ENCODE measurements at regions not wholly inside any gene's neighbourhood (a gene's known extent, or its start where the extent isn't known, plus 50 kb on each side); places are given as distances from the start of the nearest gene placed in this dataset.
"Not testable (repeated sequence)": the region's sequence is repeated elsewhere in the genome, so short reads cannot be mapped to it uniquely, and the experiment has no call there.

GRCh38 chr10:43928425-43928968 lies 279.8 kb upstream of the ZNF32 start:
- no peaks in the 10 kb centered on the region for H3K36me3 ChIP-seq (ENCODE audit: control insufficient read depth, insufficient read depth, low read length)
- H3K27me3 ChIP-seq (ENCODE audit: control insufficient read depth, insufficient read depth, low read length): no peaks in the 10 kb centered on the region
- H3K9ac ChIP-seq (ENCODE audit: low read depth, low read length): no peak overlapping the region
- H3K4me3 ChIP-seq (ENCODE audit: low read depth, low read length): no peak overlapping the region
- no peaks in the 10 kb centered on the region for H3K4me1 ChIP-seq (ENCODE audit: control insufficient read depth, insufficient read depth, low read length)
- no peaks in the 10 kb centered on the region for H3K9me3 ChIP-seq (ENCODE audit: control insufficient read depth, insufficient read depth, low read length)

GRCh38 chr10:43926875-43927406 lies 278.3 kb upstream of the ZNF32 start:
- H3K9me3 ChIP-seq (ENCODE audit: control insufficient read depth, insufficient read depth, low read length): no peaks in the 10 kb centered on the region
- no peaks in the 10 kb centered on the region for H3K27me3 ChIP-seq (ENCODE audit: control insufficient read depth, insufficient read depth, low read length)
- no peak overlapping the region for H3K4me3 ChIP-seq (ENCODE audit: low read depth, low read length)
- H3K36me3 ChIP-seq (ENCODE audit: control insufficient read depth, insufficient read depth, low read length): no peaks in the 10 kb centered on the region
- no peak overlapping the region for H3K9ac ChIP-seq (ENCODE audit: low read depth, low read length)
- H3K4me1 ChIP-seq (ENCODE audit: control insufficient read depth, insufficient read depth, low read length): no peaks in the 10 kb centered on the region

- H3K4me3 ChIP-seq (ENCODE audit: low read depth, low read length): no peak overlapping the region
- H3K27me3 ChIP-seq (ENCODE audit: control insufficient read depth, insufficient read depth, low read length): no peaks in the 10 kb centered on the region
- no peaks in the 10 kb centered on the region for H3K4me1 ChIP-seq (ENCODE audit: control insufficient read depth, insufficient read depth, low read length)
- H3K9ac ChIP-seq (ENCODE audit: low read depth, low read length): no peak overlapping the region
- no peaks in the 10 kb centered on the region for H3K36me3 ChIP-seq (ENCODE audit: control insufficient read depth, insufficient read depth, low read length)
- H3K9me3 ChIP-seq (ENCODE audit: control insufficient read depth, insufficient read depth, low read length): no peaks in the 10 kb centered on the region
These were observed 277.7 kb upstream of the ZNF32 start for GRCh38 chr10:43926371-43926770.

- Histone ChIP-seq H3K27me3 (ENCODE audit: control insufficient read depth, insufficient read depth, low read length) (no peaks in the 10 kb centered on the region), H3K9me3 (ENCODE audit: control insufficient read depth, insufficient read depth, low read length) (no peaks in the 10 kb centered on the region), H3K4me3 (ENCODE audit: low read depth, low read length) (no peak overlapping the region), H3K4me1 (ENCODE audit: control insufficient read depth, insufficient read depth, low read length) (no peaks in the 10 kb centered on the region), H3K36me3 (ENCODE audit: control insufficient read depth, insufficient read depth, low read length) (no peaks in the 10 kb centered on the region), H3K9ac (ENCODE audit: low read depth, low read length) (no peak overlapping the region)
These were observed 277.1 kb upstream of the ZNF32 start for GRCh38 chr10:43925793-43926192.

GRCh38 chr10:43923328-43923727 lies 274.6 kb upstream of the ZNF32 start:
- Histone ChIP-seq H3K4me3 (ENCODE audit: low read depth, low read length) (no peak overlapping the region), H3K36me3 (ENCODE audit: control insufficient read depth, insufficient read depth, low read length) (no peaks in the 10 kb centered on the region), H3K4me1 (ENCODE audit: control insufficient read depth, insufficient read depth, low read length) (no peaks in the 10 kb centered on the region), H3K27me3 (ENCODE audit: control insufficient read depth, insufficient read depth, low read length) (no peaks in the 10 kb centered on the region), H3K9me3 (ENCODE audit: control insufficient read depth, insufficient read depth, low read length) (peaks cover 4% of the 10 kb centered on the region), H3K9ac (ENCODE audit: low read depth, low read length) (no peak overlapping the region)

GRCh38 chr10:43922335-43923280 lies 273.9 kb upstream of the ZNF32 start:
- no peaks in the 10 kb centered on the region for H3K36me3 ChIP-seq (ENCODE audit: control insufficient read depth, insufficient read depth, low read length)
- no peaks in the 10 kb centered on the region for H3K4me1 ChIP-seq (ENCODE audit: control insufficient read depth, insufficient read depth, low read length)
- H3K9me3 ChIP-seq (ENCODE audit: control insufficient read depth, insufficient read depth, low read length): peaks cover 4% of the 10 kb centered on the region
- H3K9ac ChIP-seq (ENCODE audit: low read depth, low read length): no peak overlapping the region
- no peaks in the 10 kb centered on the region for H3K27me3 ChIP-seq (ENCODE audit: control insufficient read depth, insufficient read depth, low read length)
- no peak overlapping the region for H3K4me3 ChIP-seq (ENCODE audit: low read depth, low read length)

- Histone ChIP-seq H3K27me3 (ENCODE audit: control insufficient read depth, insufficient read depth, low read length) (no peaks in the 10 kb centered on the region), H3K4me3 (ENCODE audit: low read depth, low read length) (no peak overlapping the region)
These were observed 273.2 kb upstream of the ZNF32 start for GRCh38 chr10:43921881-43922280.

GRCh38 chr10:43921478-43921877 lies 272.8 kb upstream of the ZNF32 start:
- peaks cover 4% of the 10 kb centered on the region for H3K9me3 ChIP-seq (ENCODE audit: control insufficient read depth, insufficient read depth, low read length)
- H3K9ac ChIP-seq (ENCODE audit: low read depth, low read length): no peak overlapping the region
- no peaks in the 10 kb centered on the region for H3K4me1 ChIP-seq (ENCODE audit: control insufficient read depth, insufficient read depth, low read length)
- H3K4me3 ChIP-seq (ENCODE audit: low read depth, low read length): no peak overlapping the region
- H3K36me3 ChIP-seq (ENCODE audit: control insufficient read depth, insufficient read depth, low read length): no peaks in the 10 kb centered on the region
- no peaks in the 10 kb centered on the region for H3K27me3 ChIP-seq (ENCODE audit: control insufficient read depth, insufficient read depth, low read length)

More at GRCh38 chr10:43921881-43922280, 273.2 kb upstream of the ZNF32 start:
- Histone ChIP-seq H3K9ac (ENCODE audit: low read depth, low read length) (no peak overlapping the region), H3K4me1 (ENCODE audit: control insufficient read depth, insufficient read depth, low read length) (no peaks in the 10 kb centered on the region), H3K36me3 (ENCODE audit: control insufficient read depth, insufficient read depth, low read length) (no peaks in the 10 kb centered on the region), H3K9me3 (ENCODE audit: control insufficient read depth, insufficient read depth, low read length) (peaks cover 4% of the 10 kb centered on the region)

GRCh38 chr10:43920236-43920758 lies 271.6 kb upstream of the ZNF32 start:
- not testable (repeated sequence) for H3K9ac ChIP-seq (ENCODE audit: low read depth, low read length); H3K27me3 ChIP-seq (ENCODE audit: control insufficient read depth, insufficient read depth, low read length); H3K4me3 ChIP-seq (ENCODE audit: low read depth, low read length); H3K36me3 ChIP-seq (ENCODE audit: control insufficient read depth, insufficient read depth, low read length); H3K9me3 ChIP-seq (ENCODE audit: control insufficient read depth, insufficient read depth, low read length); H3K4me1 ChIP-seq (ENCODE audit: control insufficient read depth, insufficient read depth, low read length)

GRCh38 chr10:43913676-43914235 lies 265.1 kb upstream of the ZNF32 start:
- Histone ChIP-seq H3K4me3 (ENCODE audit: low read depth, low read length) (no peak overlapping the region), H3K9ac (ENCODE audit: low read depth, low read length) (no peak overlapping the region), H3K4me1 (ENCODE audit: control insufficient read depth, insufficient read depth, low read length) (no peaks in the 10 kb centered on the region), H3K27me3 (ENCODE audit: control insufficient read depth, insufficient read depth, low read length) (no peaks in the 10 kb centered on the region), H3K36me3 (ENCODE audit: control insufficient read depth, insufficient read depth, low read length) (no peaks in the 10 kb centered on the region), H3K9me3 (ENCODE audit: control insufficient read depth, insufficient read depth, low read length) (no peaks in the 10 kb centered on the region)

GRCh38 chr10:43912469-43912868 lies 263.8 kb upstream of the ZNF32 start:
- Histone ChIP-seq H3K9ac (ENCODE audit: low read depth, low read length) (no peak overlapping the region), H3K4me1 (ENCODE audit: control insufficient read depth, insufficient read depth, low read length) (no peaks in the 10 kb centered on the region), H3K27me3 (ENCODE audit: control insufficient read depth, insufficient read depth, low read length) (no peaks in the 10 kb centered on the region)

More at GRCh38 chr10:43912469-43912868, 263.8 kb upstream of the ZNF32 start:
- Histone ChIP-seq H3K36me3 (ENCODE audit: control insufficient read depth, insufficient read depth, low read length) (no peaks in the 10 kb centered on the region), H3K9me3 (ENCODE audit: control insufficient read depth, insufficient read depth, low read length) (no peaks in the 10 kb centered on the region), H3K4me3 (ENCODE audit: low read depth, low read length) (no peak overlapping the region)

Measured in iPS-15b (cell line).